NB4 (cell line): ENCODE measurements at regions not wholly inside any gene's neighbourhood (a gene's known extent, or its start where the extent isn't known, plus 50 kb on each side); places are given as distances from the start of the nearest gene placed in this dataset.

ENCODE experiments used
- POLR2A ChIP-seq: IDR thresholded peaks from 2 replicates; pipeline ENCODE4 v1.6.1; 2011; ENCODE audit warnings: mild to moderate bottlenecking; ENCODE audit not compliant: insufficient read length; ENCODE audit errors: extremely low read depth
- TF ChIP-seq, protein P1 (sequence below): IDR thresholded peaks from one replicate; pipeline ENCODE4 v1.5.1; 2012; ENCODE audit warnings: low read depth, low read length

DNA sequence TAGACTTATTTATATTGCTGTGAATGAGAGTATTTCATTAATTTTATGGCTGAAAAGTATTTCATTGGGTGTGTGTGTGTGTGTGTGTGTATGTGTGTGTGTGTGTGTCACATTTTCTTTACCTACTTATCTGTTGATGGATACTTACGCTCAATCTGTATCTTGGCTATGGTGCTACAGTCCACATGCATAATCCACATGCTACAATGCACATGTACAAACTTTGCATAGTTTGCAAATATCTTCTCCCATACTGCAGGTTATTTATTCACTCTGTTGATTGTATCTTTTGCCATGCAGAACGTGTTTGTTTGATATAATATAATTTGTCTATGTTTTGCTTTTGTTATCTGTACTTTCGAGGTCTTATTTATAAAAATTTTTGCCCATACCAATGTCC lies 167.8 kb downstream of the RAB28 start:
- TF ChIP-seq POLR2A: no peak
- TF ChIP-seq, protein P1, sequence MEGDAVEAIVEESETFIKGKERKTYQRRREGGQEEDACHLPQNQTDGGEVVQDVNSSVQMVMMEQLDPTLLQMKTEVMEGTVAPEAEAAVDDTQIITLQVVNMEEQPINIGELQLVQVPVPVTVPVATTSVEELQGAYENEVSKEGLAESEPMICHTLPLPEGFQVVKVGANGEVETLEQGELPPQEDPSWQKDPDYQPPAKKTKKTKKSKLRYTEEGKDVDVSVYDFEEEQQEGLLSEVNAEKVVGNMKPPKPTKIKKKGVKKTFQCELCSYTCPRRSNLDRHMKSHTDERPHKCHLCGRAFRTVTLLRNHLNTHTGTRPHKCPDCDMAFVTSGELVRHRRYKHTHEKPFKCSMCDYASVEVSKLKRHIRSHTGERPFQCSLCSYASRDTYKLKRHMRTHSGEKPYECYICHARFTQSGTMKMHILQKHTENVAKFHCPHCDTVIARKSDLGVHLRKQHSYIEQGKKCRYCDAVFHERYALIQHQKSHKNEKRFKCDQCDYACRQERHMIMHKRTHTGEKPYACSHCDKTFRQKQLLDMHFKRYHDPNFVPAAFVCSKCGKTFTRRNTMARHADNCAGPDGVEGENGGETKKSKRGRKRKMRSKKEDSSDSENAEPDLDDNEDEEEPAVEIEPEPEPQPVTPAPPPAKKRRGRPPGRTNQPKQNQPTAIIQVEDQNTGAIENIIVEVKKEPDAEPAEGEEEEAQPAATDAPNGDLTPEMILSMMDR: no peak
